H1 (cell line): ENCODE measurements at regions not wholly inside any gene's neighbourhood (a gene's known extent, or its start where the extent isn't known, plus 50 kb on each side); places are given as distances from the start of the nearest gene placed in this dataset.

Experiments used
- CEBPB ChIP-seq: IDR thresholded peaks from 2 replicates; pipeline ENCODE4 v1.6.1; 2012; ENCODE audit warnings: low read depth, low read length
- CHD7 ChIP-seq: fragments of 300-600 bp; sonication (generic); IDR thresholded peaks from 2 replicates; pipeline ENCODE4 v1.7.1; 2012; ENCODE audit warnings: low read length, moderate library complexity, mild to moderate bottlenecking, inconsistent platforms; ENCODE audit not compliant: insufficient replicate concordance
- RAD21 ChIP-seq, 2 experiments: IDR thresholded peaks in 1 of 2; conservative IDR thresholded peaks in 1 of 2; 2 replicates each; pipeline ENCODE4 v1.6.1; 2011; ENCODE audit warnings: low read depth in 2 of 2, low read length in 2 of 2, improper control_type of control experiment in 1 of 2, inconsistent platforms in 1 of 2, mild to moderate bottlenecking in 1 of 2, moderate library complexity in 1 of 2
- TCF12 ChIP-seq: IDR thresholded peaks from 2 replicates; pipeline ENCODE4 v1.6.1; 2011; ENCODE audit warnings: low read depth, mild to moderate bottlenecking, low read length

- TF ChIP-seq CHD7 (no peak), CEBPB (no peak), RAD21 (IDR thresholded peaks at IDR 0.05 in 1 of 2, conservative IDR thresholded peaks at IDR 0.05 in 1 of 2; ENCODE audit: low read depth in 2 of 2, low read length in 2 of 2) (no peak), TCF12 (no peak)
Observed at GRCh38 chr2:37786191-37786698, 114.8 kb upstream of the CDC42EP3 start (continued).
